ENCODE measurements at regions not wholly inside any gene's neighbourhood (a gene's known extent, or its start where the extent isn't known, plus 50 kb on each side); places are given as distances from the start of the nearest gene placed in this dataset.

DNA sequence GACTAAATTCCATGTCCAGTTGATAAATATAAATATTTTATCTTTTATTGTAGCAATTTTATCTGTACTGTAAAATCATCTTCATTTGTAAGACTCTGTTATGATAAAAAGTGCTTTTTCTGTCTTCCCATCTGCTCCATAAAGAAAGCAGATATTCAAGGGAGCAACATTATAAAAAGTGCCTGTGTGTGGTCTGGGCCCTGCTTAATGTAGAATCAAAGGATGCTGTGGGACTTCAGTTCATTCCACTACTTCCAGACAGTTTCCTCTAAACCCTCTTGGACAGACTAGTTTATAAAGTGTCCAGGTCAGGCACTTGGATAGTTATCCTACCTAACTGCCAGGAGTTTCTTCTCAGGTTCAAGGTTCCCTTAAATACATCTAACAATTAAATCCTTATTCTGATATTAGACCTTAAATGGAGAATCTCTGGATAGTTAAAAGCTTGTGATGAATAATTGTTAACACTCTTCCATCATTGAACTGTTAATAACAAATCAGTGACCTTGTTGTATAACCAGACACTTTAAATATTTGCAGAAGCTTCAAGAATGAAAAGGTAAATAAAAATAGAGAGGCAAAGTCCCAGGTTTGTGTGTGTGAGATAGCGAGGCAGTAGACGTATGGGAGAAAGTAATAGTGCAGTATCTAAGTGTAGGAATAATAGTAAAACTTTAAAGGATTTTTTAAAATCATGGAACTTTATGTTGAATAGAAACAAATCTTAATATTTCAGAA lies 237.5 kb upstream of the CTSO start:
- no peak for TF ChIP-seq POLR2AphosphoS5 (IDR thresholded peaks at IDR 0.05; ENCODE audit: insufficient read depth in 1 of 2, low read depth in 1 of 2)
- no peak for TF ChIP-seq POLR2A (IDR thresholded peaks at IDR 0.05)
